ENCODE measurements at regions not wholly inside any gene's neighbourhood (a gene's known extent, or its start where the extent isn't known, plus 50 kb on each side); places are given as distances from the start of the nearest gene placed in this dataset.

DNA sequence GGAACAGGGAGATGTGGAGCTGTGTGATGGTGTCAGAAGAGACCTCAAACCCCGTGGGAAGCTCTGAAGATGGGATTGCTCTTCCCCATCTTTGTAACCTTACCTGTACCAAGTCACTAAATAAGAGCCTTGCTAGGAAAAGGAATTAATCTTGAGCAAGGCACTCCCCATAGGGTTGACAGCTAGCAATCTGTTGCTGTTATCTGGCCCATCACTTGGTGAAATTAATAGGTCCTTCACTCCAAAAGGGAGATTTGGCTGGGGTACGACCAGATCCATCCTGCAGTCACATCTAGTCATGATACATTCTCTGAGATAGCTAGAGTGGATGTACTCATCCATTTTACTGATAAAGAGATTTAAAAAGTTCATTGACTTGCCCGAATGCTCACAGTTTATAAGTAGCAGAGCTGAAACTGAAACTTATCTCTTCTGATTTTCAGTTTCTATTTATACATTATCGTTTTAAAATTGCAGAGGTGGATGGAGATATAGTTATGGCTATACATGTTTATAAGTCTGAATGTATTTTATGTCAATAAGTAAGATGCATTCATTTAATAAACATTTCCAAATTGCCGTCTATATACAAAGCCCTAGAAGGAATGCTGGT is 299.1 kb upstream of the MCTP2 start:
- BruUV-seq (replicated peaks): no TSS peak
- H3K79me1 ChIP-seq (ENCODE audit: low read depth in 1 of 2, low read length in 2 of 2): no peaks in the 10 kb centered on the region
- no peak overlapping the region for H3K9ac ChIP-seq (ENCODE audit: low read depth, low read length)
- no peaks in the 10 kb centered on the region for H3K36me3 ChIP-seq (ENCODE audit: control insufficient read depth, insufficient read depth, low read length)
- no peak overlapping the region for H2BK15ac ChIP-seq (ENCODE audit: low read depth, low read length)
- DNase-seq (no peak), ATAC-seq (ENCODE audit: low read depth) (no peak)
- H3K4me2 ChIP-seq (ENCODE audit: low read depth, low read length): no peak overlapping the region
- H3K27ac ChIP-seq (ENCODE audit: insufficient read depth, low read length): no peak overlapping the region
- H2AFZ ChIP-seq (replicated peaks; ENCODE audit: low read length, poor library complexity): no peak overlapping the region
- no peak overlapping the region for H3K18ac ChIP-seq (ENCODE audit: low read depth, low read length)
- no peaks in the 10 kb centered on the region for H3K27me3 ChIP-seq (ENCODE audit: control insufficient read depth, insufficient read depth, low read length)
- dilution Hi-C loops (cut with HindIII; ENCODE audit: low sequenced_read_pairs, unreplicated experiment) (no loop called here), intact Hi-C loops (cut with micrococcal nuclease) (no loop called here), in situ Hi-C loops (cut with MboI; ENCODE audit: low sequenced_read_pairs) (no loop called here)
- H3K23ac ChIP-seq (ENCODE audit: low read depth, low read length): no peak overlapping the region
- H3K9me3 ChIP-seq (ENCODE audit: control insufficient read depth, insufficient read depth, low read length): peaks cover 10% of the 10 kb centered on the region
- no peak overlapping the region for H2BK20ac ChIP-seq (ENCODE audit: low read depth, low read length)
- no peaks in the 10 kb centered on the region for H4K20me1 ChIP-seq (ENCODE audit: insufficient read depth, low read length)
- WGBS, 2 experiments (ENCODE audit: extremely low coverage in 2 of 2, insufficient read length in 1 of 2): no CpG with 5 or more reads among the region's 5 CpGs
- H2AK9ac ChIP-seq (replicated peaks; ENCODE audit: low read depth, low read length, poor library complexity): no peak overlapping the region
- H3K4me3 ChIP-seq (ENCODE audit: insufficient read depth, low read depth, low read length): no peak overlapping the region
- no peak overlapping the region for H2BK5ac ChIP-seq (ENCODE audit: low read depth, low read length, poor library complexity, severe bottlenecking)
- H3K4me1 ChIP-seq (ENCODE audit: control insufficient read depth, insufficient read depth, low read length): no peaks in the 10 kb centered on the region
- no peaks in the 10 kb centered on the region for H3K9me1 ChIP-seq (ENCODE audit: insufficient read depth, low read length)
- H3K14ac ChIP-seq (replicated peaks; ENCODE audit: low read depth, low read length): no peak overlapping the region
- H4K91ac ChIP-seq (ENCODE audit: insufficient read depth, low read depth, low read length): no peak overlapping the region
- no peak overlapping the region for H2BK120ac ChIP-seq (ENCODE audit: low read depth, low read length)
- no peak overlapping the region for H3K56ac ChIP-seq (ENCODE audit: extremely low read depth, insufficient read depth, low read length)
- H4K5ac ChIP-seq (ENCODE audit: low read depth, low read length): no peak overlapping the region
- no peak overlapping the region for H4K8ac ChIP-seq (ENCODE audit: low read depth in 2 of 2, low read length in 2 of 2)
- TF ChIP-seq CEBPB (IDR thresholded peaks at IDR 0.05; ENCODE audit: low read depth, low read length) (no peak), POLR2A (IDR thresholded peaks at IDR 0.05; ENCODE audit: low read depth, low read length) (no peak), RFX5 (IDR thresholded peaks at IDR 0.05; ENCODE audit: low read depth, low read length) (no peak), CHD1 (IDR thresholded peaks at IDR 0.05; ENCODE audit: low read depth, low read length) (no peak)
- TF ChIP-seq, protein P1, sequence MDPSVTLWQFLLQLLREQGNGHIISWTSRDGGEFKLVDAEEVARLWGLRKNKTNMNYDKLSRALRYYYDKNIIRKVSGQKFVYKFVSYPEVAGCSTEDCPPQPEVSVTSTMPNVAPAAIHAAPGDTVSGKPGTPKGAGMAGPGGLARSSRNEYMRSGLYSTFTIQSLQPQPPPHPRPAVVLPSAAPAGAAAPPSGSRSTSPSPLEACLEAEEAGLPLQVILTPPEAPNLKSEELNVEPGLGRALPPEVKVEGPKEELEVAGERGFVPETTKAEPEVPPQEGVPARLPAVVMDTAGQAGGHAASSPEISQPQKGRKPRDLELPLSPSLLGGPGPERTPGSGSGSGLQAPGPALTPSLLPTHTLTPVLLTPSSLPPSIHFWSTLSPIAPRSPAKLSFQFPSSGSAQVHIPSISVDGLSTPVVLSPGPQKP (IDR thresholded peaks at IDR 0.05; ENCODE audit: borderline replicate concordance, low read depth, low read length): no peak
- ChIA-PET POLR2A (ENCODE audit: unreplicated experiment) (no interaction called here), CTCF (no interaction called here)
- H2AK5ac ChIP-seq (ENCODE audit: low read depth, low read length): no peak overlapping the region
- H3K4ac ChIP-seq (ENCODE audit: low read depth, low read length): no peak overlapping the region
